ENCODE measurements at regions not wholly inside any gene's neighbourhood (a gene's known extent, or its start where the extent isn't known, plus 50 kb on each side); places are given as distances from the start of the nearest gene placed in this dataset.
"Not testable (repeated sequence)": the region's sequence is repeated elsewhere in the genome, so short reads cannot be mapped to it uniquely, and the experiment has no call there.

- ChIA-PET CTCF (no interaction called here), POLR2A (no interaction called here)
Observed at GRCh38 chr2:55772109-55772980, 78.7 kb upstream of the PNPT1 start.

GRCh38 chr2:55771612-55772011, 78.0 kb upstream of the PNPT1 start:
- POLR2A ChIA-PET = no interaction called here
- CTCF ChIA-PET = no interaction called here

GRCh38 chr2:55768991-55769390, 75.3 kb upstream of the PNPT1 start:
- ChIA-PET POLR2A (no interaction called here), CTCF (no interaction called here)

GRCh38 chr2:55766947-55767346, 73.3 kb upstream of the PNPT1 start:
- POLR2A ChIA-PET = no interaction called here

GRCh38 chr2:55765708-55766107, 72.1 kb upstream of the PNPT1 start:
- POLR2A ChIA-PET = not testable (repeated sequence)
- CTCF ChIA-PET = interaction anchor here (0.6 kb wide), 1 partner anchor 511 kb away, joined by 3 read pairs; no protein-coding TSS in a partner anchor

More at GRCh38 chr2:55766947-55767346, 73.3 kb upstream of the PNPT1 start:
- CTCF ChIA-PET = interaction anchor here (0.9 kb wide), 1 partner anchor 49 kb away, joined by 3 read pairs; no protein-coding TSS in a partner anchor

GRCh38 chr2:55763721-55764120, 70.1 kb upstream of the PNPT1 start:
- POLR2A ChIA-PET = no interaction called here
- CTCF ChIA-PET = no interaction called here

GRCh38 chr2:55761526-55761925, 67.9 kb upstream of the PNPT1 start:
- ChIA-PET POLR2A (no interaction called here), CTCF (no interaction called here)

- CTCF ChIA-PET = no interaction called here
- POLR2A ChIA-PET = no interaction called here
Observed at GRCh38 chr2:55761024-55761423, 67.4 kb upstream of the PNPT1 start.

- POLR2A ChIA-PET = no interaction called here
Observed at GRCh38 chr2:55760125-55760524, 66.5 kb upstream of the PNPT1 start.

GRCh38 chr2:55759271-55759921, 65.8 kb upstream of the PNPT1 start:
- ChIA-PET CTCF (no interaction called here), POLR2A (no interaction called here)

More at GRCh38 chr2:55760125-55760524, 66.5 kb upstream of the PNPT1 start:
- CTCF ChIA-PET = no interaction called here

GRCh38 chr2:55751966-55752365, 58.3 kb upstream of the PNPT1 start:
- ChIA-PET CTCF (no interaction called here), POLR2A (no interaction called here)

GRCh38 chr2:55743583-55743982, 49.9 kb upstream of the PNPT1 start:
- CTCF ChIA-PET = no interaction called here

More at GRCh38 chr2:55743583-55743982, 49.9 kb upstream of the PNPT1 start:
- POLR2A ChIA-PET = no interaction called here
